ENCODE measurements at regions not wholly inside any gene's neighbourhood (a gene's known extent, or its start where the extent isn't known, plus 50 kb on each side); places are given as distances from the start of the nearest gene placed in this dataset.

DNA sequence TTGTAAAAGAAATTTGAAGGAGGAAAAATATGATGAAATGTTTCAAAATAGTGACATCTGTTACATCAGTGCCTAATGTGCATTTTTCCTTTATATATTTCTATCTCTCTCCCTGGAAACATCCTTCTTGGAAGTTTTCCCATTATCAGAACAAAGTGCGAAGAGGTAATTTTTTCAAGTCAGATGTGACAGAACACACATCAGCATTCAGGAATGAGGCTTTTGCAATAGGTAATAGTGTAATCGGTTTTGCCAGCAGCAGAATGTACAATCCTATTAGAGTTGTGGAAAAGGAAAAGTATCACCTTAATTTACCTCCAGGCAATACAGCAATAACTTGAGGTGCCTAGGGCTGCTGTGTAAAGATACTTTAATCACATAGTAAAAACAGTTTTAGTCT, 275.8 kb downstream of the FAT3 start:
- no peak for TF ChIP-seq TEAD4 (IDR thresholded peaks at IDR 0.05)
- TF ChIP-seq, protein P1, sequence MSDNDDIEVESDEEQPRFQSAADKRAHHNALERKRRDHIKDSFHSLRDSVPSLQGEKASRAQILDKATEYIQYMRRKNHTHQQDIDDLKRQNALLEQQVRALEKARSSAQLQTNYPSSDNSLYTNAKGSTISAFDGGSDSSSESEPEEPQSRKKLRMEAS (IDR thresholded peaks at IDR 0.05), result no peak
- TF ChIP-seq TCF12 (IDR thresholded peaks at IDR 0.05; ENCODE audit: low read depth), result no peak
- no peak for TF ChIP-seq CEBPB (IDR thresholded peaks at IDR 0.05)
- TF ChIP-seq, protein P2, sequence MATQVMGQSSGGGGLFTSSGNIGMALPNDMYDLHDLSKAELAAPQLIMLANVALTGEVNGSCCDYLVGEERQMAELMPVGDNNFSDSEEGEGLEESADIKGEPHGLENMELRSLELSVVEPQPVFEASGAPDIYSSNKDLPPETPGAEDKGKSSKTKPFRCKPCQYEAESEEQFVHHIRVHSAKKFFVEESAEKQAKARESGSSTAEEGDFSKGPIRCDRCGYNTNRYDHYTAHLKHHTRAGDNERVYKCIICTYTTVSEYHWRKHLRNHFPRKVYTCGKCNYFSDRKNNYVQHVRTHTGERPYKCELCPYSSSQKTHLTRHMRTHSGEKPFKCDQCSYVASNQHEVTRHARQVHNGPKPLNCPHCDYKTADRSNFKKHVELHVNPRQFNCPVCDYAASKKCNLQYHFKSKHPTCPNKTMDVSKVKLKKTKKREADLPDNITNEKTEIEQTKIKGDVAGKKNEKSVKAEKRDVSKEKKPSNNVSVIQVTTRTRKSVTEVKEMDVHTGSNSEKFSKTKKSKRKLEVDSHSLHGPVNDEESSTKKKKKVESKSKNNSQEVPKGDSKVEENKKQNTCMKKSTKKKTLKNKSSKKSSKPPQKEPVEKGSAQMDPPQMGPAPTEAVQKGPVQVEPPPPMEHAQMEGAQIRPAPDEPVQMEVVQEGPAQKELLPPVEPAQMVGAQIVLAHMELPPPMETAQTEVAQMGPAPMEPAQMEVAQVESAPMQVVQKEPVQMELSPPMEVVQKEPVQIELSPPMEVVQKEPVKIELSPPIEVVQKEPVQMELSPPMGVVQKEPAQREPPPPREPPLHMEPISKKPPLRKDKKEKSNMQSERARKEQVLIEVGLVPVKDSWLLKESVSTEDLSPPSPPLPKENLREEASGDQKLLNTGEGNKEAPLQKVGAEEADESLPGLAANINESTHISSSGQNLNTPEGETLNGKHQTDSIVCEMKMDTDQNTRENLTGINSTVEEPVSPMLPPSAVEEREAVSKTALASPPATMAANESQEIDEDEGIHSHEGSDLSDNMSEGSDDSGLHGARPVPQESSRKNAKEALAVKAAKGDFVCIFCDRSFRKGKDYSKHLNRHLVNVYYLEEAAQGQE (IDR thresholded peaks at IDR 0.05; ENCODE audit: low read depth), result no peak
- TF ChIP-seq NFIC (IDR thresholded peaks at IDR 0.05), result no peak
- TF ChIP-seq, protein P3, sequence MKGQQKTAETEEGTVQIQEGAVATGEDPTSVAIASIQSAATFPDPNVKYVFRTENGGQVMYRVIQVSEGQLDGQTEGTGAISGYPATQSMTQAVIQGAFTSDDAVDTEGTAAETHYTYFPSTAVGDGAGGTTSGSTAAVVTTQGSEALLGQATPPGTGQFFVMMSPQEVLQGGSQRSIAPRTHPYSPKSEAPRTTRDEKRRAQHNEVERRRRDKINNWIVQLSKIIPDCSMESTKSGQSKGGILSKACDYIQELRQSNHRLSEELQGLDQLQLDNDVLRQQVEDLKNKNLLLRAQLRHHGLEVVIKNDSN (IDR thresholded peaks at IDR 0.05), result no peak
- TF ChIP-seq TAF1 (IDR thresholded peaks at IDR 0.05; ENCODE audit: low read depth), result no peak
- no peak for TF ChIP-seq EP300 (IDR thresholded peaks at IDR 0.05; ENCODE audit: borderline replicate concordance)
- no peak for TF ChIP-seq ZBTB7A (IDR thresholded peaks at IDR 0.05; ENCODE audit: low read depth)
- TF ChIP-seq EGR1 (IDR thresholded peaks at IDR 0.05), result no peak
- no peak for TF ChIP-seq YY1 (IDR thresholded peaks at IDR 0.05; ENCODE audit: low read depth)
- TF ChIP-seq RAD21 (IDR thresholded peaks at IDR 0.05; ENCODE audit: low read depth), result no peak

DNA sequence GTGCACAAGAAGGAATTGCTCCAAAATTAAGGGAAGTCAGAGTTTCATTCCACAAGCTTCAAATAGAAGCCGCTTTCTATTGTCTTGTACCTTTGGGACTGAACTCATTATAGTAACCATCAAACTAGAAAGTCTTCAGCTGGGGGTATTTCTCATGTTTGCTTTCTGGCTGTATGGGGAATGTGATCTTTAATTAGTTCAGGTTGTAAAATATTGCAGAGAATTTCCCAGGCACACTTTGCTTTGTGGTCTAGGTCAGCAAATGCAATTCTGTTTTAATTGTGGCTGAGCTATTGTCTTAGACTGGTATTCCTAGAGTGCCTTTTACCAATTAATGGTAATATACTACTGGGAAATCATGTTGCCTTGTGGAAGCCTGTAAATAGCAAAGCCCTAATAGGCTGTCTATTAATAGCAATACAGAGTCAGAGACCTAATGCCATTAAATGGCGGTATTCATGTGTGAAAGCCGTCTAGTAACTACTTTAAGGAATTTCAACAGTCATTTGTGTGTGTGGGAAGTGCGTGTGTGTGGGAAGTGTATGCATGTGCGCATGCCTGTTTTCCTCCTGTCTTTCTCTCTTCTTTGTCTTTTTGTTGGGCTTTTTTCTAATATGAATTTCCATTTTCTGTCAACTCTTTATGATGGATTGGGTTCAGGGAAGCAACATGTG, 276.6 kb downstream of the FAT3 start:
- TF ChIP-seq, protein P2 (IDR thresholded peaks at IDR 0.05; ENCODE audit: low read depth), result no peak
- no peak for TF ChIP-seq NFIC (IDR thresholded peaks at IDR 0.05)
- TF ChIP-seq EP300 (IDR thresholded peaks at IDR 0.05; ENCODE audit: borderline replicate concordance), result no peak
- no peak for TF ChIP-seq TCF12 (IDR thresholded peaks at IDR 0.05; ENCODE audit: low read depth)
- TF ChIP-seq ZBTB7A (IDR thresholded peaks at IDR 0.05; ENCODE audit: low read depth), result no peak
- no peak for TF ChIP-seq TEAD4 (IDR thresholded peaks at IDR 0.05)
- TF ChIP-seq CREB1 (IDR thresholded peaks at IDR 0.05; ENCODE audit: low read depth), result no peak
- TF ChIP-seq RAD21 (IDR thresholded peaks at IDR 0.05; ENCODE audit: low read depth), result no peak
- TF ChIP-seq, protein P3 (IDR thresholded peaks at IDR 0.05), result no peak
- TF ChIP-seq YY1 (IDR thresholded peaks at IDR 0.05; ENCODE audit: low read depth), result no peak
- no peak for TF ChIP-seq FOXM1 (IDR thresholded peaks at IDR 0.05; ENCODE audit: borderline replicate concordance, low read depth)
- TF ChIP-seq, protein P1 (IDR thresholded peaks at IDR 0.05), result no peak
- no peak for TF ChIP-seq EGR1 (IDR thresholded peaks at IDR 0.05)
- TF ChIP-seq TAF1 (IDR thresholded peaks at IDR 0.05; ENCODE audit: low read depth), result no peak
- TF ChIP-seq CEBPB (IDR thresholded peaks at IDR 0.05), result no peak

DNA sequence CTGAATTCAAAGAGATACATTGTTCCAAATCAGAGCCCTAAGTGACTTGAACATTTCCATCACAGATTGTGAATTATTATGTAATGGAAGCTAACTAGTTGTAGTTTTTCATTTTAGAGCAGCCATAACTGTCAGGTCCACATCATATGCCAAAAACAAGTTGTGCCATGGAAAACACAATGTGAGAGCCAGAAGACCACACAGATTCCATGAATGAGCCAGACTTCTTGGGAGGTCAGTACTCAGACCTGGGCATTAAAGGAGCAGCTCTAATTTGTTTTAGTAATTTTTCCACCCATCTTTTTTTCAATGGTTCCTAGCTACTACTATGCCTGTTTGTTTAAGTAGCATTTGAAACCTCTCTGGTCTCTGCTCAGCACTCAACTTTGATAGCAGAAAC, 279.4 kb downstream of the FAT3 start:
- TF ChIP-seq, protein P3 (IDR thresholded peaks at IDR 0.05), result no peak
- TF ChIP-seq FOXM1 (IDR thresholded peaks at IDR 0.05; ENCODE audit: borderline replicate concordance, low read depth) (no peak), CREB1 (IDR thresholded peaks at IDR 0.05; ENCODE audit: low read depth) (no peak), TAF1 (IDR thresholded peaks at IDR 0.05; ENCODE audit: low read depth) (no peak), EGR1 (IDR thresholded peaks at IDR 0.05) (no peak), CEBPB (IDR thresholded peaks at IDR 0.05) (no peak), RAD21 (IDR thresholded peaks at IDR 0.05; ENCODE audit: low read depth) (no peak), YY1 (IDR thresholded peaks at IDR 0.05; ENCODE audit: low read depth) (no peak), NFIC (IDR thresholded peaks at IDR 0.05) (no peak), ZBTB7A (IDR thresholded peaks at IDR 0.05; ENCODE audit: low read depth) (no peak), TCF12 (IDR thresholded peaks at IDR 0.05; ENCODE audit: low read depth) (no peak), TEAD4 (IDR thresholded peaks at IDR 0.05) (no peak), EP300 (IDR thresholded peaks at IDR 0.05; ENCODE audit: borderline replicate concordance) (no peak)
- TF ChIP-seq, protein P1 (IDR thresholded peaks at IDR 0.05), result no peak
- TF ChIP-seq, protein P2 (IDR thresholded peaks at IDR 0.05; ENCODE audit: low read depth), result no peak
